ENCODE measurements at regions not wholly inside any gene's neighbourhood (a gene's known extent, or its start where the extent isn't known, plus 50 kb on each side); places are given as distances from the start of the nearest gene placed in this dataset.

GRCh38 chrX:150198776-150199175 lies 164.3 kb upstream of the MAMLD1 start (continued):
- TF ChIP-seq ZBTB33 (IDR thresholded peaks at IDR 0.05) (no peak), NR2C2 (IDR thresholded peaks at IDR 0.05; ENCODE audit: borderline replicate concordance, control insufficient read depth, insufficient read length, low read depth) (no peak), GATAD2B (conservative IDR thresholded peaks at IDR 0.05; ENCODE audit: low read depth) (no peak)

- ATAC-seq (no peak), FAIRE-seq (no peak), DNase-seq (ENCODE audit: low read depth, low spot score) (no peak)
- ChIA-PET RAD21 (ENCODE audit: unreplicated experiment) (no interaction called here), SMC1A (ENCODE audit: uncharacterized antibody, unreplicated experiment) (interaction anchor here (0.6 kb wide), 1 partner anchor 11 kb away, joined by 3 read pairs; no protein-coding TSS in a partner anchor), CTCF (interaction anchor here (0.6 kb wide), 1 partner anchor 15 kb away, joined by 3 read pairs; no protein-coding TSS in a partner anchor), POLR2A (no interaction called here)
- WGBS (ENCODE audit: insufficient coverage, insufficient replicate concordance, low lambda C conversion rate, missing lambda C conversion rate): 67% methylated on average over 5 of the region's 5 CpGs
- H3K9ac ChIP-seq (ENCODE audit: control insufficient read depth, insufficient read depth, low read length): no peak overlapping the region
- no peak overlapping the region for H3K4me2 ChIP-seq (ENCODE audit: control insufficient read depth, insufficient read depth)
- no peak overlapping the region for H2AFZ ChIP-seq (ENCODE audit: control insufficient read depth, low read depth, low read length)
- in situ Hi-C loops (cut with MboI) (no loop called here), intact Hi-C loops (cut with micrococcal nuclease; ENCODE audit: unreplicated experiment) (no loop called here)
- no peak overlapping the region for H3K27ac ChIP-seq (ENCODE audit: control insufficient read depth, insufficient read depth)
- H3K27me3 ChIP-seq (replicated peaks in 1 of 2; ENCODE audit: control insufficient read depth in 2 of 2, insufficient read depth in 2 of 2, low read length in 1 of 2): no peaks in the 10 kb centered on the region
- H3K4me3 ChIP-seq: no peak overlapping the region
- no TSS peak for BruUV-seq (replicated peaks)
- no peaks in the 10 kb centered on the region for H3K9me3 ChIP-seq (replicated peaks; ENCODE audit: control insufficient read depth, insufficient read depth, low read length)
- no peaks in the 10 kb centered on the region for H3K36me3 ChIP-seq (ENCODE audit: control insufficient read depth in 2 of 2, insufficient read depth in 2 of 2, low read length in 1 of 2)
- no peaks in the 10 kb centered on the region for H3K79me2 ChIP-seq (ENCODE audit: control insufficient read depth, insufficient read depth, low read length)
- H4K20me1 ChIP-seq (ENCODE audit: control insufficient read depth, insufficient read depth): no peaks in the 10 kb centered on the region
- peaks cover 12% of the 10 kb centered on the region for H3K4me1 ChIP-seq (ENCODE audit: control insufficient read depth, insufficient read depth, low read length)
- TF ChIP-seq SKIL (IDR thresholded peaks at IDR 0.05; ENCODE audit: low read depth, poor library complexity, severe bottlenecking) (no peak), ZSCAN29 (IDR thresholded peaks at IDR 0.05) (no peak), ELK1 (IDR thresholded peaks at IDR 0.05; ENCODE audit: low read depth, low read length) (no peak), IRF3 (IDR thresholded peaks at IDR 0.05) (no peak), RBBP5 (conservative IDR thresholded peaks at IDR 0.05) (no peak), FOXK2 (IDR thresholded peaks at IDR 0.05) (no peak), ZNF592 (IDR thresholded peaks at IDR 0.05) (no peak), TCF12 (IDR thresholded peaks at IDR 0.05; ENCODE audit: low read depth, low read length) (no peak)
These were observed 163.9 kb upstream of the MAMLD1 start for GRCh38 chrX:150199181-150199580.
